NCI-H2029 (cell line): ENCODE measurements at regions not wholly inside any gene's neighbourhood (a gene's known extent, or its start where the extent isn't known, plus 50 kb on each side); places are given as distances from the start of the nearest gene placed in this dataset.

Experiments
- DNase-seq: peaks from one replicate; lab custom pipeline; 2025; lab: John Stamatoyannopoulos, UW

GRCh38 chr2:177314722-177315264, 50.3 kb upstream of the NFE2L2 start:
- no peak for DNase-seq

- no peak for DNase-seq
These were observed 50.8 kb upstream of the NFE2L2 start for GRCh38 chr2:177315364-177315763.

GRCh38 chr2:177316756-177317155, 52.2 kb upstream of the NFE2L2 start:
- DNase-seq = no peak

GRCh38 chr2:177317443-177317842, 52.9 kb upstream of the NFE2L2 start:
- DNase-seq = no peak

GRCh38 chr2:177317857-177318256, 53.3 kb upstream of the NFE2L2 start:
- DNase-seq = no peak

- no peak for DNase-seq
These were observed 54.1 kb upstream of the NFE2L2 start for GRCh38 chr2:177318613-177319012.

GRCh38 chr2:177320596-177320995, 56.1 kb upstream of the NFE2L2 start:
- no peak for DNase-seq

- DNase-seq = no peak
These were observed 58.3 kb upstream of the NFE2L2 start for GRCh38 chr2:177322801-177323261.

GRCh38 chr2:177324797-177325196, 60.3 kb upstream of the NFE2L2 start:
- no peak for DNase-seq

GRCh38 chr2:177325554-177325953, 61.0 kb upstream of the NFE2L2 start:
- DNase-seq = no peak

GRCh38 chr2:177326005-177326404, 61.5 kb upstream of the NFE2L2 start:
- no peak for DNase-seq

GRCh38 chr2:177326591-177326990, 62.1 kb upstream of the NFE2L2 start:
- no peak for DNase-seq

GRCh38 chr2:177327009-177327408, 62.5 kb upstream of the NFE2L2 start:
- no peak for DNase-seq

- DNase-seq = no peak
These were observed 63.5 kb upstream of the NFE2L2 start for GRCh38 chr2:177328056-177328455.

GRCh38 chr2:177329064-177329463, 63.5 kb upstream of the AGPS start:
- no peak for DNase-seq

GRCh38 chr2:177331466-177331997, 61.0 kb upstream of the AGPS start:
- DNase-seq = no peak

- DNase-seq = peak; percentile 58
These were observed 60.3 kb upstream of the AGPS start for GRCh38 chr2:177332026-177332991.

GRCh38 chr2:177332992-177333388, 59.6 kb upstream of the AGPS start:
- DNase-seq = no peak

GRCh38 chr2:177334940-177335543, 57.5 kb upstream of the AGPS start:
- peak; percentile 44 for DNase-seq

- DNase-seq = no peak
These were observed 56.6 kb upstream of the AGPS start for GRCh38 chr2:177335917-177336450.

GRCh38 chr2:177338177-177338721, 54.3 kb upstream of the AGPS start:
- peak; percentile 89 for DNase-seq

GRCh38 chr2:177340158-177340557, 52.4 kb upstream of the AGPS start:
- DNase-seq = no peak
